ENCODE measurements at regions not wholly inside any gene's neighbourhood (a gene's known extent, or its start where the extent isn't known, plus 50 kb on each side); places are given as distances from the start of the nearest gene placed in this dataset.

GRCh38 chr18:62449490-62450104 is 73.2 kb upstream of the ZCCHC2 start:
- ATAC-seq (ENCODE audit: low read depth), result no peak
- H3K4me1 ChIP-seq (ENCODE audit: insufficient read depth, poor library complexity, severe bottlenecking), result peaks cover 22% of the 10 kb centered on the region
- H3K36me3 ChIP-seq (ENCODE audit: low read depth), result no peaks in the 10 kb centered on the region
- no peak for DNase-seq (ENCODE audit: low spot score)
- H3K27ac ChIP-seq (ENCODE audit: poor library complexity, severe bottlenecking), result no peak overlapping the region
- H3K9me3 ChIP-seq (ENCODE audit: severe bottlenecking), result no peaks in the 10 kb centered on the region
- no peaks in the 10 kb centered on the region for H3K27me3 ChIP-seq (ENCODE audit: insufficient read depth, poor library complexity, severe bottlenecking)
- TF ChIP-seq, protein P1, sequence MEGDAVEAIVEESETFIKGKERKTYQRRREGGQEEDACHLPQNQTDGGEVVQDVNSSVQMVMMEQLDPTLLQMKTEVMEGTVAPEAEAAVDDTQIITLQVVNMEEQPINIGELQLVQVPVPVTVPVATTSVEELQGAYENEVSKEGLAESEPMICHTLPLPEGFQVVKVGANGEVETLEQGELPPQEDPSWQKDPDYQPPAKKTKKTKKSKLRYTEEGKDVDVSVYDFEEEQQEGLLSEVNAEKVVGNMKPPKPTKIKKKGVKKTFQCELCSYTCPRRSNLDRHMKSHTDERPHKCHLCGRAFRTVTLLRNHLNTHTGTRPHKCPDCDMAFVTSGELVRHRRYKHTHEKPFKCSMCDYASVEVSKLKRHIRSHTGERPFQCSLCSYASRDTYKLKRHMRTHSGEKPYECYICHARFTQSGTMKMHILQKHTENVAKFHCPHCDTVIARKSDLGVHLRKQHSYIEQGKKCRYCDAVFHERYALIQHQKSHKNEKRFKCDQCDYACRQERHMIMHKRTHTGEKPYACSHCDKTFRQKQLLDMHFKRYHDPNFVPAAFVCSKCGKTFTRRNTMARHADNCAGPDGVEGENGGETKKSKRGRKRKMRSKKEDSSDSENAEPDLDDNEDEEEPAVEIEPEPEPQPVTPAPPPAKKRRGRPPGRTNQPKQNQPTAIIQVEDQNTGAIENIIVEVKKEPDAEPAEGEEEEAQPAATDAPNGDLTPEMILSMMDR (IDR thresholded peaks at IDR 0.05; ENCODE audit: poor library complexity, severe bottlenecking), result no peak
- H3K4me3 ChIP-seq (ENCODE audit: severe bottlenecking), result no peak overlapping the region

DNA sequence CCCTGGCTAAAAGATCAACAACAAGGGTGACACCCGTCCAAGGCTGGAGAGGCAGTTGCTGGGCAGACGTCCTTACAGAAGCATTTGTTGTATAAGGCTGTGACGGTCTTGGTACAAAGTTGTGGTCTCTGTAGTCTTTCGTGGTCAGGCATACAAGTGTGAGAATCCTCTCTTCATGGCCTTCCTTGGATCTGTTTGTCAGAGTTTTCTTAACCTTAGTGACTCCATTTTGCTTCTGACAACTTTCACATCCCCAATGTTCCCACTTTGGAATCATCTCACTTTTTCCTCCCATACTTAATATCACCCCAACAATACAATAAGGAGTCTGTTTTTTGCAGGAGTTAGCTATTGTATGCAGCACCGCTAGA is 72.7 kb upstream of the ZCCHC2 start:
- Histone ChIP-seq H3K4me1 (ENCODE audit: insufficient read depth, poor library complexity, severe bottlenecking) (peaks cover 22% of the 10 kb centered on the region), H3K27me3 (ENCODE audit: insufficient read depth, poor library complexity, severe bottlenecking) (no peaks in the 10 kb centered on the region), H3K36me3 (ENCODE audit: low read depth) (no peaks in the 10 kb centered on the region), H3K9me3 (ENCODE audit: severe bottlenecking) (no peaks in the 10 kb centered on the region), H3K27ac (ENCODE audit: poor library complexity, severe bottlenecking) (peak overlapping the region; percentile 53), H3K4me3 (ENCODE audit: severe bottlenecking) (no peak overlapping the region)
- ATAC-seq (ENCODE audit: low read depth) (no peak), DNase-seq (ENCODE audit: low spot score) (no peak)
- TF ChIP-seq, protein P1 (IDR thresholded peaks at IDR 0.05; ENCODE audit: poor library complexity, severe bottlenecking), result no peak

GRCh38 chr18:62450546-62451410 is 72.0 kb upstream of the ZCCHC2 start:
- Histone ChIP-seq H3K27ac (ENCODE audit: poor library complexity, severe bottlenecking) (peak overlapping the region; percentile 53), H3K4me3 (ENCODE audit: severe bottlenecking) (no peak overlapping the region), H3K9me3 (ENCODE audit: severe bottlenecking) (no peaks in the 10 kb centered on the region), H3K4me1 (ENCODE audit: insufficient read depth, poor library complexity, severe bottlenecking) (peaks cover 22% of the 10 kb centered on the region), H3K27me3 (ENCODE audit: insufficient read depth, poor library complexity, severe bottlenecking) (no peaks in the 10 kb centered on the region), H3K36me3 (ENCODE audit: low read depth) (no peaks in the 10 kb centered on the region)
- ATAC-seq (ENCODE audit: low read depth) (peak; percentile 83), DNase-seq (ENCODE audit: low spot score) (peak; percentile 79)
- TF ChIP-seq, protein P1 (IDR thresholded peaks at IDR 0.05; ENCODE audit: poor library complexity, severe bottlenecking), result no peak

- Histone ChIP-seq H3K4me1 (ENCODE audit: insufficient read depth, poor library complexity, severe bottlenecking) (peaks cover 22% of the 10 kb centered on the region), H3K36me3 (ENCODE audit: low read depth) (no peaks in the 10 kb centered on the region), H3K27me3 (ENCODE audit: insufficient read depth, poor library complexity, severe bottlenecking) (no peaks in the 10 kb centered on the region), H3K27ac (ENCODE audit: poor library complexity, severe bottlenecking) (peak overlapping the region; percentile 53), H3K4me3 (ENCODE audit: severe bottlenecking) (no peak overlapping the region), H3K9me3 (ENCODE audit: severe bottlenecking) (no peaks in the 10 kb centered on the region)
- DNase-seq (ENCODE audit: low spot score) (no peak), ATAC-seq (ENCODE audit: low read depth) (peak; percentile 62)
- TF ChIP-seq, protein P1 (IDR thresholded peaks at IDR 0.05; ENCODE audit: poor library complexity, severe bottlenecking), result no peak
Observed at GRCh38 chr18:62452280-62452831, 70.5 kb upstream of the ZCCHC2 start.

All from RWPE2 (cell line).